Breast epithelium (tissue), 4 donors: ENCODE measurements at regions not wholly inside any gene's neighbourhood (a gene's known extent, or its start where the extent isn't known, plus 50 kb on each side); places are given as distances from the start of the nearest gene placed in this dataset.

Source experiments
- DNase-seq, 2 donors: peaks; one replicate each; pipeline ENCODE4 v3.0.0-alpha.2; 2019; ENCODE audit warnings: low spot score in 2 of 2
- H3K27ac ChIP-seq, 2 donors: fragments of 200-600 bp; sonication (generic) in 1 of 2; one replicate each; pipeline ENCODE4 v1.5.1; 2016 to 2019; ENCODE audit warnings: mild to moderate bottlenecking in 1 of 2
- H3K27me3 ChIP-seq, 2 donors: fragments of 200-600 bp; sonication (generic) in 1 of 2; one replicate each; pipeline versions ENCODE4 v1.5.1 to v1.6.0; 2017 to 2019; ENCODE audit warnings: control low read depth in 1 of 2, mild to moderate bottlenecking in 1 of 2
- H3K36me3 ChIP-seq: fragments of 200-600 bp; one replicate; pipeline ENCODE4 v1.5.1; 2019
- H3K4me1 ChIP-seq, 2 donors: fragments of 200-600 bp; sonication (generic); one replicate each; pipeline ENCODE4 v1.5.1; 2016 to 2019; ENCODE audit warnings: control low read depth in 1 of 2
- H3K4me3 ChIP-seq, 3 donors: fragments of 200-600 bp; sonication (generic); 1 replicate in 2 of 3; 2 replicates in 1 of 3; pipeline ENCODE4 v1.5.1; 2016 to 2019; ENCODE audit warnings: mild to moderate bottlenecking in 3 of 3, moderate library complexity in 2 of 3
- H3K9me3 ChIP-seq, 2 donors: fragments of 200-600 bp; sonication (generic) in 1 of 2; one replicate each; pipeline ENCODE4 v1.5.1; 2016 to 2019; ENCODE audit warnings: control low read depth in 1 of 2
- POLR2A ChIP-seq: fragments of 450-650 bp; IDR thresholded peaks from one replicate; pipeline ENCODE4 v1.6.1; 2016; ENCODE audit warnings: antibody characterized with exemption, mild to moderate bottlenecking, moderate library complexity
- POLR2AphosphoS5 ChIP-seq, 3 donors: sonication (generic); formaldehyde crosslinking; IDR thresholded peaks; one replicate each; pipeline ENCODE4 v1.6.1; 2017; ENCODE audit warnings: antibody characterized with exemption in 3 of 3
- intact Hi-C: fragments of 100-400 bp; cut with DNase I; formaldehyde crosslinking; loops from one replicate; pipeline ENCODE4 v1.15.1; 2023; ENCODE audit warnings: low total_unique reads
- TF ChIP-seq, protein P1 (sequence below), 3 donors: fragments of 450-650 bp; IDR thresholded peaks; one replicate each; pipeline ENCODE4 v1.5.1; 2016 to 2017; ENCODE audit warnings: antibody characterized with exemption in 3 of 3, mild to moderate bottlenecking in 3 of 3, moderate library complexity in 3 of 3

DNA sequence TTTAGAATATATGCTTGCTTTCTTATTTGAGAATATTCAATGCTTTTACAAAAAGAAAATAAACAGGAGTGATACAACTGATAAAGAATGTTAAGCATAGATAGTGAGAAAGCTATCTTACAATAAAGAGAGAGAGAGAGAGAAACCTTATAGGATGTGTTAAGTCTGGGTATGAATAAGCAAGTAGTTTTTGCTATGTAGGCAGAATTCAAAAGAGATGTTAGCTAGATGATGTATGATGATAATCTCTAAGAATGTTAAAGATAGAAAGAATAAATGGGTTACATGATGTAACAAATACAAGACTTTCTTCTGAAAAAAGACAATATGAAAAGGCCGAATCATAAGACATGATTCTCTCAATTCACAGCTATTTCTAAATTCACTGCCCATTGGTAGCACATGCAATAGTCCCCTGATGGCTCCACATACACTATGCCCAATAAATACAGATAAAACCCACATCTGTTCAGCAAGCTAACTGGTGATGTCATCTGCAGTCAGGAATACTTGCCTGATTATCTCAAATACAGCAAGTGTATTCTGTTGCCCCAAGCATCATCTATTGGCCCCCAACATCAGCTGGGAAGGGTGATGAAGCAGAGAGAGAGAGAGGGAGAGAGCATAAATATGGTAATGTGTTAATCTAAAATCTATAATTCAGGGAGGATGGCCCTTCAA, 169.2 kb upstream of the LYSMD4 start:
- TF ChIP-seq, protein P1, sequence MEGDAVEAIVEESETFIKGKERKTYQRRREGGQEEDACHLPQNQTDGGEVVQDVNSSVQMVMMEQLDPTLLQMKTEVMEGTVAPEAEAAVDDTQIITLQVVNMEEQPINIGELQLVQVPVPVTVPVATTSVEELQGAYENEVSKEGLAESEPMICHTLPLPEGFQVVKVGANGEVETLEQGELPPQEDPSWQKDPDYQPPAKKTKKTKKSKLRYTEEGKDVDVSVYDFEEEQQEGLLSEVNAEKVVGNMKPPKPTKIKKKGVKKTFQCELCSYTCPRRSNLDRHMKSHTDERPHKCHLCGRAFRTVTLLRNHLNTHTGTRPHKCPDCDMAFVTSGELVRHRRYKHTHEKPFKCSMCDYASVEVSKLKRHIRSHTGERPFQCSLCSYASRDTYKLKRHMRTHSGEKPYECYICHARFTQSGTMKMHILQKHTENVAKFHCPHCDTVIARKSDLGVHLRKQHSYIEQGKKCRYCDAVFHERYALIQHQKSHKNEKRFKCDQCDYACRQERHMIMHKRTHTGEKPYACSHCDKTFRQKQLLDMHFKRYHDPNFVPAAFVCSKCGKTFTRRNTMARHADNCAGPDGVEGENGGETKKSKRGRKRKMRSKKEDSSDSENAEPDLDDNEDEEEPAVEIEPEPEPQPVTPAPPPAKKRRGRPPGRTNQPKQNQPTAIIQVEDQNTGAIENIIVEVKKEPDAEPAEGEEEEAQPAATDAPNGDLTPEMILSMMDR (IDR thresholded peaks at IDR 0.05) = no peak
- no peak for TF ChIP-seq POLR2AphosphoS5 (IDR thresholded peaks at IDR 0.05)
- TF ChIP-seq POLR2A = no peak
- no peak for DNase-seq
- Histone ChIP-seq H3K9me3 (peaks cover 0 to 5% of the 10 kb centered on the region in 2 donors), H3K4me3 (no peak overlapping the region), H3K36me3 (no peaks in the 10 kb centered on the region), H3K27ac (no peak overlapping the region), H3K27me3 (no peaks in the 10 kb centered on the region), H3K4me1 (no peaks in the 10 kb centered on the region)
- intact Hi-C loops = no loop called here

DNA sequence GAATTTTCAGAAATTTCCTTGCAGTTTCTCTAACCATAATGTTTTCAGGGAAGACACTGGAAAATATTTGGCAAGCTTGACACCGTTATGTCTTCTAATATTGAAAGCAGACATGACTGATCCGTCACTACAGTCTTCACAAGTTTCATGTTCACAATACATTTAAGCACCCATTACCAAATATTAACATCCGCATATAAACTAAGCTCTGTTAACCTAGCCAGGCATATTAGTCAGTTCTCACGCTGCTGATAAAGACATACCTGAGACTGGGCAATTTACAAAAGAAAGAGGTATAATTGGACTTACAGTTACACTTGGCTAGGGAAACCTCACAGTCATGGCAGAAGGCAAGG, 162.7 kb upstream of the LYSMD4 start:
- Histone ChIP-seq H3K4me3 (no peak overlapping the region), H3K27ac (no peak overlapping the region), H3K36me3 (no peaks in the 10 kb centered on the region), H3K4me1 (no peaks in the 10 kb centered on the region), H3K9me3 (peaks cover 0 to 5% of the 10 kb centered on the region in 2 donors), H3K27me3 (no peaks in the 10 kb centered on the region)
- no peak for DNase-seq
- intact Hi-C loops = loop anchor here (5.0 kb wide), 1 partner anchor 394 kb away; no protein-coding TSS in a partner anchor
- TF ChIP-seq POLR2A = no peak
- no peak for TF ChIP-seq POLR2AphosphoS5 (IDR thresholded peaks at IDR 0.05)
- TF ChIP-seq, protein P1 (IDR thresholded peaks at IDR 0.05) = no peak

DNA sequence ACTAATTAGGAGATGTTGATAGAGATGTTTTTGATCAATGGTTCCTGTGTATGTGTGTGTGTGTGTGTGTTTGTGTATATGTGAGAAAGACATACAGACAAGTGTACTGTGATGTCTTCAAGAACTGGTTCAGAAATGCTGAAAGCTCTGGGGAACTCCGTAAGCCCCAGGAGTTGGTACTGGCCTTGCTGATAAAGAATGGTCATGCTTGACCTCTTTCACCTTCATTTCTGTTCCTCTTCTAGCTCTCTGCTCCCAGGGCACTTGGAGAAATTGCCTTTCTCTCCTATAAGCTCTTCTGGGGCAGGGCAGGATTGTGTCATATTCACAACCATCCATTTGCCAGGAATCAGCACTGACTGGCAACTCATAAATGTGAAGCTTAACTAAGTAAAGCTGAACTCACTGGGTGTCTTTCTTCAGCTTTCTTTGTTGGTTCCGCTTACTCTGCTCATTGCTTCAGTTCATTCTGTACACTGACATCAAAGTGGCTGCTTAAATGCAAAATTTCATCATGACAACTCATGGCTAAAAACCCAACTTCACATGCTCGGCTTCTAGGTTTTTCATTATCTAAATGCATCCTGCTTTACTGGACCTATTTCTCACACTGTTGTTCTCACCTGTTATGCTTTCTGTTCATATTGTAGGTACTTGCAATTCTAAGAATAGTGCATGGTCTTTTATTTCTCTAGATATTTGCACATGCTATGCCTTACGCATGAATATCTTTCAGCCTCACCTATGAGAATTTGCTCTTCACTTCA, 162.1 kb upstream of the LYSMD4 start:
- Histone ChIP-seq H3K27ac (no peak overlapping the region), H3K9me3 (peaks cover 0 to 5% of the 10 kb centered on the region in 2 donors), H3K36me3 (no peaks in the 10 kb centered on the region), H3K4me1 (no peaks in the 10 kb centered on the region), H3K27me3 (no peaks in the 10 kb centered on the region), H3K4me3 (no peak overlapping the region)
- intact Hi-C loops = loop anchor here (5.0 kb wide), 1 partner anchor 393 kb away; no protein-coding TSS in a partner anchor
- DNase-seq = no peak
- no peak for TF ChIP-seq POLR2AphosphoS5 (IDR thresholded peaks at IDR 0.05)
- TF ChIP-seq, protein P1 (IDR thresholded peaks at IDR 0.05) = no peak
- no peak for TF ChIP-seq POLR2A

DNA sequence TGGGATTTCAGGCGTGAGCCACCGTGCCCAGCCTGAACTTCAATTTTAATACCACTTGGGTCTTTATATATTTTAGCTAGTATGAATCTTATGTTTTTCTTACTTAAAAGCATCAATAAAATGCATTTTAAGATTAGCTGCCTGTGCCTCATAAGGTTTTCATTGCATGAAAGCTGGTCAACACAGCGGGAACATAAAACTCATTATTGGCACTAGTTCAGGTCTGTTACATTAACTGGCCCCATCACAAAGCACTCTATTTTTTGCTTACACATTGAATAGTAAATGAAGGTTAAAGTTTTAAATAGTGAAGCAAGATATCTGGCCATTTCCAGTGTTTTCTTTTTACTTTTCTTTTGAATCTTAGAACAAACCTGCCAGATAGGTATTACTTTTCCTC, 145.6 kb upstream of the LYSMD4 start:
- no peak for TF ChIP-seq POLR2A
- TF ChIP-seq POLR2AphosphoS5 (IDR thresholded peaks at IDR 0.05) = no peak
- TF ChIP-seq, protein P1 (IDR thresholded peaks at IDR 0.05) = no peak
- Histone ChIP-seq H3K9me3 (no peaks in the 10 kb centered on the region), H3K27ac (no peak overlapping the region), H3K4me3 (no peak overlapping the region), H3K27me3 (no peaks in the 10 kb centered on the region), H3K36me3 (no peaks in the 10 kb centered on the region), H3K4me1 (no peaks in the 10 kb centered on the region)
- no peak for DNase-seq
- intact Hi-C loops = no loop called here

DNA sequence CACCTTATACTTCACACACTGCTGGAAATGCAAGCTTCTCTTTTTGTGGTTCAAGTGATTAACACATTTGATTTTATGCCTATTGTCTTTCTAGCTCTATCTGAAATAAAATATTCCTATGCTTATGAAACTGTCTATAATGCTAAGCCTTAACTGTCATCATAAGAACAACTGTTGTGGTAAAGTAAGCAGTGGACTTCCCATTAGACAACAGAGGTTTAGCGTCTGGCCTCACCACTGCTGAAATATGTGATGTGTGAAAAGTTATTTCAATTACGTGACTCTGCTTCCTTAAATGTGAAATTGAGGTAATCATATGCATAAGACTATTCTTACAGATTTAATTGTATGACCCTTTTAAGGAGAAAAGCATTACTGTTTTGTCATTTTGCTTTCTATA, 140.2 kb upstream of the LYSMD4 start:
- intact Hi-C loops = no loop called here

More for the DNA sequence above, 140.2 kb upstream of the LYSMD4 start:
- Histone ChIP-seq H3K9me3 (no peaks in the 10 kb centered on the region), H3K4me3 (no peak overlapping the region), H3K36me3 (no peaks in the 10 kb centered on the region), H3K27me3 (no peaks in the 10 kb centered on the region), H3K27ac (no peak overlapping the region), H3K4me1 (no peaks in the 10 kb centered on the region)
- TF ChIP-seq, protein P1 (IDR thresholded peaks at IDR 0.05) = no peak
- no peak for TF ChIP-seq POLR2AphosphoS5 (IDR thresholded peaks at IDR 0.05)
- TF ChIP-seq POLR2A = no peak
- no peak for DNase-seq
